ENCODE measurements at regions not wholly inside any gene's neighbourhood (a gene's known extent, or its start where the extent isn't known, plus 50 kb on each side); places are given as distances from the start of the nearest gene placed in this dataset.

DNA sequence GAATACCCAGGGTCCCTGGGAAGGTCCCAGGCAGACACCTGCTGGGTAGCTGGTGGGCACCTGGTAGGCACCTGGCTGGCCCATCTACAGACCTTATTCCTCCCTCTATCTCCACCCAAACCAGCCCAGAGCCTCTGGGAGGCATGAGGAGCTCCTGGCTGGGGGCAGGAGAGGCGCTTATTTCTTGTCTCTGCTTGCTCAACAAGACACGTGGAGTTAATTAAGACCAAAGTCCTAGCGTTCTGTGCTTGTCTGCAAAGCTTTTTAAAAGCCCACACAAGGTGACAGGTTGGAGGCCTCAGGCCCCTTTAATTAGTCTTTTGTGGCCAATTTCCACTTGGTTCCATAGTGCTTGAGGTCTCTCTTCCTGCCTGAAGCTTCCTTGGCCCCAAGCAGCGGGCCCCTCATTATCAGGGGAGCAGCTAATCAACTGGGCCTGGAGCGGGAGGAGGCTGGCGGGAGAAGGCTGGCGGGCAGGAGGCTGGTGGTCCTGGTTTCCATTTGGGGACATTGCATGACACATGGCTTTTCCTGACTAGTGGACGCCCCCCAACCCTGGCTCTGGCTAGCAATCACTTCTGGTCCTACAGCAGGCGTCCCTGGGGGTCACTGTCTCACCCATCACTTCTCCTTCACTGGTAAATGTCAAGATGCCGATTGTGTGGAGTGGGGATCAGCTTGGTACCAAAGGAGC lies 65.4 kb upstream of the HDAC4 start:
- dilution Hi-C loops (cut with MboI; ENCODE audit: extremely low pct_ligation_motif_present, low sequenced_read_pairs): no loop called here
- FAIRE-seq: no peak

DNA sequence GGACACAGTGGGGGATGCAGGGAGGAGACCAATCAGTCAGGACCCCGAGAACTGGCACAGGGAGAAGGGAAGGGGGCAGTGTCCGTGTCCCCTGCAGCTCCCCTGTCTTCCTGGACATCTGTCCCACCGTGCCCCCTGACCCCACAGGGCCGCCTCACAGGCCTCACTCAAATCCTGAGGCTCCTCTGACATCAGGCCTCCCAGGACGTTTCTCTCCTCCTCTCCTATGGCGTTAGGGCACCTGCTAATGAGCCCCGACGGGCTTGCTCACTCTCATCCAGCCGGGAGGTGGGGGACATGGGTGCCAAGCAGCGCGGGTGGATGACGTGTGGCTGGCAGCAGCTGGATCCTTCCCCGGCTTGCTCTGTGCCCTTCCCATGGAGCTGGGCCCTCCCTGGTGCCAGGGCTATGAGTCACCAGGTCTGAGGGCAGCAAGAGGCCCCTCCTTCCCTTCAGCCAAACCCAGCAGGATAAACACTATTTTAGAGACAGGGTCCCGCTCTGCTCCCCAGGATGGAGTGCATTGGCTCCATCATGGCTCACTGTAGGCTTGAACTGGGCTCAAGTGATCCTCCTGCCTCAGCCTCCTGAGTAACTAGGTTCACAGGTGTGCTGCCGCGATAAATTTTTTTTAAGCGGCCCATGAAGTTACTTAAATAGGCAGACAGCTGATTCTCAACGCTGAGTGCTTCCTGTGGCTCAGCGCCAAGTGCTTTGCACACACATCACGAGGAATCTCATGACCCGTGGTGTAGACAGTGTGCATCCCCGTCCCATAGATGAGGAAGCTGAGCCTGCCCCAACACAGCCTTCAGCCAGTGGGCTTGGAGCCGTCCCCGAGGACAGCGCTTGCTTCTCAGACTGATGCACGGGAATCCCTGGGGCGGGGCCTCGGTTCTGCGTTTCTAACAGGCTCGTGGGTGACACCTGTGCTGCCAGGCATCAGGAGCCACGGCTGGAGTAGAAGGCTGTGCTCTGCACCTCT lies 64.5 kb upstream of the HDAC4 start:
- Histone ChIP-seq H2AFZ (ENCODE audit: control insufficient read depth, low read length) (peak overlapping the region; percentile 79), H3K9me1 (ENCODE audit: control insufficient read depth, extremely low read depth, insufficient read depth, low read length) (peaks cover 3% of the 10 kb centered on the region), H3K4me1 (ENCODE audit: control insufficient read depth, extremely low read depth, insufficient read depth, low read length) (peaks cover 15% of the 10 kb centered on the region), H3K9ac (ENCODE audit: control insufficient read depth, extremely low read depth, insufficient read depth, low read length) (peak overlapping the region; percentile 57), H3K9me3 (ENCODE audit: control insufficient read depth, low read depth, low read length) (no peaks in the 10 kb centered on the region), H3K79me2 (ENCODE audit: control insufficient read depth, insufficient read depth, low read length) (no peaks in the 10 kb centered on the region), H3K27ac (ENCODE audit: control insufficient read depth, insufficient read depth, low read length) (peak overlapping the region; percentile 20), H3K27me3 (ENCODE audit: control insufficient read depth, extremely low read depth, insufficient read depth, low read length) (no peaks in the 10 kb centered on the region), H4K20me1 (ENCODE audit: control insufficient read depth, extremely low read depth, insufficient read depth, low read length) (no peaks in the 10 kb centered on the region), H3K4me3 (ENCODE audit: control insufficient read depth in 2 of 3, extremely low read depth in 1 of 3, insufficient read depth in 2 of 3, low read depth in 1 of 3, low read length in 3 of 3) (peak overlapping the region in 1 of 3 experiments; percentile 6), H3K4me2 (ENCODE audit: control insufficient read depth, extremely low read depth, insufficient read depth, low read depth, low read length) (peak overlapping the region; percentile 77), H3K36me3 (ENCODE audit: control insufficient read depth in 2 of 2, extremely low read depth in 1 of 2, insufficient read depth in 2 of 2, low read length in 2 of 2) (no peaks in the 10 kb centered on the region)
- FAIRE-seq (no peak), DNase-seq (ENCODE audit: low read depth, low spot score) (peak; percentile 64)
- TF ChIP-seq EZH2 (IDR thresholded peaks at IDR 0.05; ENCODE audit: low read length): no peak
- TF ChIP-seq, protein P1, sequence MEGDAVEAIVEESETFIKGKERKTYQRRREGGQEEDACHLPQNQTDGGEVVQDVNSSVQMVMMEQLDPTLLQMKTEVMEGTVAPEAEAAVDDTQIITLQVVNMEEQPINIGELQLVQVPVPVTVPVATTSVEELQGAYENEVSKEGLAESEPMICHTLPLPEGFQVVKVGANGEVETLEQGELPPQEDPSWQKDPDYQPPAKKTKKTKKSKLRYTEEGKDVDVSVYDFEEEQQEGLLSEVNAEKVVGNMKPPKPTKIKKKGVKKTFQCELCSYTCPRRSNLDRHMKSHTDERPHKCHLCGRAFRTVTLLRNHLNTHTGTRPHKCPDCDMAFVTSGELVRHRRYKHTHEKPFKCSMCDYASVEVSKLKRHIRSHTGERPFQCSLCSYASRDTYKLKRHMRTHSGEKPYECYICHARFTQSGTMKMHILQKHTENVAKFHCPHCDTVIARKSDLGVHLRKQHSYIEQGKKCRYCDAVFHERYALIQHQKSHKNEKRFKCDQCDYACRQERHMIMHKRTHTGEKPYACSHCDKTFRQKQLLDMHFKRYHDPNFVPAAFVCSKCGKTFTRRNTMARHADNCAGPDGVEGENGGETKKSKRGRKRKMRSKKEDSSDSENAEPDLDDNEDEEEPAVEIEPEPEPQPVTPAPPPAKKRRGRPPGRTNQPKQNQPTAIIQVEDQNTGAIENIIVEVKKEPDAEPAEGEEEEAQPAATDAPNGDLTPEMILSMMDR (optimal IDR thresholded peaks at IDR 0.05 in 1 of 3, IDR thresholded peaks at IDR 0.05 in 1 of 3, conservative IDR thresholded peaks at IDR 0.05 in 1 of 3; ENCODE audit: extremely low read depth in 1 of 3, insufficient read depth in 2 of 3, low read length in 3 of 3): no peak
- dilution Hi-C loops (cut with MboI; ENCODE audit: extremely low pct_ligation_motif_present, low sequenced_read_pairs): no loop called here

More for the DNA sequence above, 65.4 kb upstream of the HDAC4 start:
- Histone ChIP-seq H3K4me2 (ENCODE audit: control insufficient read depth, extremely low read depth, insufficient read depth, low read depth, low read length) (peak overlapping the region; percentile 77), H3K9me3 (ENCODE audit: control insufficient read depth, low read depth, low read length) (no peaks in the 10 kb centered on the region), H3K4me3 (ENCODE audit: control insufficient read depth in 2 of 3, extremely low read depth in 1 of 3, insufficient read depth in 2 of 3, low read depth in 1 of 3, low read length in 3 of 3) (no peak overlapping the region), H3K9me1 (ENCODE audit: control insufficient read depth, extremely low read depth, insufficient read depth, low read length) (peaks cover 3% of the 10 kb centered on the region), H4K20me1 (ENCODE audit: control insufficient read depth, extremely low read depth, insufficient read depth, low read length) (no peaks in the 10 kb centered on the region), H3K9ac (ENCODE audit: control insufficient read depth, extremely low read depth, insufficient read depth, low read length) (peak overlapping the region; percentile 33), H3K4me1 (ENCODE audit: control insufficient read depth, extremely low read depth, insufficient read depth, low read length) (peaks cover 15% of the 10 kb centered on the region), H2AFZ (ENCODE audit: control insufficient read depth, low read length) (no peak overlapping the region), H3K79me2 (ENCODE audit: control insufficient read depth, insufficient read depth, low read length) (no peaks in the 10 kb centered on the region), H3K36me3 (ENCODE audit: control insufficient read depth in 2 of 2, extremely low read depth in 1 of 2, insufficient read depth in 2 of 2, low read length in 2 of 2) (no peaks in the 10 kb centered on the region), H3K27ac (ENCODE audit: control insufficient read depth, insufficient read depth, low read length) (no peak overlapping the region), H3K27me3 (ENCODE audit: control insufficient read depth, extremely low read depth, insufficient read depth, low read length) (no peaks in the 10 kb centered on the region)
- no peak for TF ChIP-seq EZH2 (IDR thresholded peaks at IDR 0.05; ENCODE audit: low read length)
- TF ChIP-seq, protein P1 (optimal IDR thresholded peaks at IDR 0.05 in 1 of 3, IDR thresholded peaks at IDR 0.05 in 1 of 3, conservative IDR thresholded peaks at IDR 0.05 in 1 of 3; ENCODE audit: extremely low read depth in 1 of 3, insufficient read depth in 2 of 3, low read length in 3 of 3): no peak
- DNase-seq (ENCODE audit: low read depth, low spot score): no peak

Measured in keratinocyte (primary cell).